Psoas muscle (tissue), 7 donors: ENCODE measurements at regions not wholly inside any gene's neighbourhood (a gene's known extent, or its start where the extent isn't known, plus 50 kb on each side); places are given as distances from the start of the nearest gene placed in this dataset.
A peak's percentile ranks its signal among the peaks of the same experiment; 100 is the strongest.
"Not testable (repeated sequence)": the region's sequence is repeated elsewhere in the genome, so short reads cannot be mapped to it uniquely, and the experiment has no call there.

Source experiments
- ATAC-seq, 4 donors: fragments of 200-7000 bp; cut with Tn5 transposase; one replicate each; pipeline ENCODE4 v1.9.1; 2020; ENCODE audit warnings: moderate library complexity in 3 of 4, mild to moderate bottlenecking in 2 of 4
- DNase-seq, 2 donors: peaks; one replicate each; pipeline ENCODE4 v3.0.0-alpha.2; 2020
- H3K27ac ChIP-seq: fragments of 200-600 bp; one replicate; pipeline ENCODE4 v1.8.0; 2022
- H3K27me3 ChIP-seq, 3 donors: fragments of 200-600 bp in 1 of 3; one replicate each; pipeline versions ENCODE4 v1.6.1 to v1.8.0; 2013 to 2022; ENCODE audit warnings: low read length in 2 of 3, mild to moderate bottlenecking in 2 of 3, moderate library complexity in 1 of 3; ENCODE audit not compliant: insufficient read depth in 3 of 3
- H3K36me3 ChIP-seq, 2 donors: fragments of 200-600 bp in 1 of 2; one replicate each; pipeline versions ENCODE4 v1.6.1 to v1.8.0; 2013 to 2022; ENCODE audit warnings: low read depth in 1 of 2, mild to moderate bottlenecking in 1 of 2, moderate library complexity in 1 of 2; ENCODE audit not compliant: insufficient read depth in 1 of 2
- H3K4me1 ChIP-seq: fragments of 200-600 bp; one replicate; pipeline ENCODE4 v1.8.0; 2022
- H3K4me3 ChIP-seq: fragments of 200-600 bp; one replicate; pipeline ENCODE4 v1.8.0; 2022; ENCODE audit warnings: mild to moderate bottlenecking
- H3K9me3 ChIP-seq: fragments of 200-600 bp; one replicate; pipeline ENCODE4 v1.8.0; 2022
- WGBS, 3 donors: extraction: QIAGEN DNeasy Blood & Tissue Kit; methylation state at CpG; one replicate each; pipeline versions ENCODE4 v1.1.6 to v1.1.7; 2013; 5-methylcytosine and 5-hydroxymethylcytosine counted together
- intact Hi-C, 2 donors: fragments of 100-400 bp; cut with DNase I; formaldehyde crosslinking; loops; one replicate each; pipeline versions ENCODE4 v1.11.0 to v1.14.2; 2022
- TF ChIP-seq, protein P1 (sequence below): fragments of 200-600 bp; IDR thresholded peaks from one replicate; pipeline ENCODE4 v1.8.0; 2022; ENCODE audit warnings: antibody characterized with exemption
- donor health status: healthy with polysubstance abuse.
- donor health status: DM: no; HTN: no; CAD: no; lungs with moderate emphysema.
- donor health status: Bipolar disorder and iron deficiency.
- donor health status: healthy.
- donor health status: DM: yes; HTN: yes; CAD: no.
- donor health status: DM: no; HTN: no; CAD: no.
- donor health status: DM: yes; HTN: yes; CAD: no.

DNA sequence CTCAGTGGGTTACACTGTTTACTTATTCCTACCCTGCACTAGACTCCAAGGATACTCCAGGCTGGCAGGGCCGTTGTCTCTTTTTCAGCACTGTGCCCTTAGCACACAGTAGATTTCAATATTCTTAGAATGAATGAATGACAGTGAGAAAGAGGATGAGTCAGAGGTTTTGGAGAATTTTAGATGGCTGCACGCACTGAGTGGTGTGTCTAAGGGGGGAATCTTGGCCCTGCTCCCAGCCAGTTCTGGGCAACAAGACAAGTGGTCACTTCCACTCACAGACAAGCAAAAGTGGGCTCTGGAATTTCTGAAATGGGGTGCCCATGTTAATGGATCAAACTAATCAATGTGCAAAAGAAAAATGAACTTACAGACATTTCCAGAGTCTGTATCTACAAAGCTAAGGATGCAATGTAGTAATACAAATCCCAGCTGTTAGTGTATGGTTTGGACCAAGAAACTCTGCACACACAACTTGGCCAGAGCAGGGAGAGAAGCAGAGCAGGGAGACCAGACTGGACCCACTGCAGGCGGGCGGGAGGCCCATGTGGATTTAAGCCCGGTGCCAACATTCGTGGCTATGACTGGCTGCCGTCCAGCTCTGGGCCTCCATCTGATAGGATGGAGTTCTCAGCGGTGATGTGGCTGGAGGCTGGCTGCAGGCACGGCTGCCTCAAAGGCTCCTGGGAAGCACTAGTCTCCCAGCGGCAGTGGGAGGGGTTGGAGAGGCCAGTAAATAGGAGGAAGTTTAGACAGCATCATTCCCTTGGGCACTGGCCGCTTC is 95.6 kb upstream of the CDYL2 start:
- no peak overlapping the region for H3K4me3 ChIP-seq
- TF ChIP-seq, protein P1, sequence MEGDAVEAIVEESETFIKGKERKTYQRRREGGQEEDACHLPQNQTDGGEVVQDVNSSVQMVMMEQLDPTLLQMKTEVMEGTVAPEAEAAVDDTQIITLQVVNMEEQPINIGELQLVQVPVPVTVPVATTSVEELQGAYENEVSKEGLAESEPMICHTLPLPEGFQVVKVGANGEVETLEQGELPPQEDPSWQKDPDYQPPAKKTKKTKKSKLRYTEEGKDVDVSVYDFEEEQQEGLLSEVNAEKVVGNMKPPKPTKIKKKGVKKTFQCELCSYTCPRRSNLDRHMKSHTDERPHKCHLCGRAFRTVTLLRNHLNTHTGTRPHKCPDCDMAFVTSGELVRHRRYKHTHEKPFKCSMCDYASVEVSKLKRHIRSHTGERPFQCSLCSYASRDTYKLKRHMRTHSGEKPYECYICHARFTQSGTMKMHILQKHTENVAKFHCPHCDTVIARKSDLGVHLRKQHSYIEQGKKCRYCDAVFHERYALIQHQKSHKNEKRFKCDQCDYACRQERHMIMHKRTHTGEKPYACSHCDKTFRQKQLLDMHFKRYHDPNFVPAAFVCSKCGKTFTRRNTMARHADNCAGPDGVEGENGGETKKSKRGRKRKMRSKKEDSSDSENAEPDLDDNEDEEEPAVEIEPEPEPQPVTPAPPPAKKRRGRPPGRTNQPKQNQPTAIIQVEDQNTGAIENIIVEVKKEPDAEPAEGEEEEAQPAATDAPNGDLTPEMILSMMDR = no peak
- H3K9me3 ChIP-seq = no peaks in the 10 kb centered on the region
- H3K36me3 ChIP-seq = no peaks in the 10 kb centered on the region
- no peaks in the 10 kb centered on the region for H3K4me1 ChIP-seq
- intact Hi-C loops = no loop called here
- 15 to 25% (median 19%) methylated on average over 11 of the region's 11 CpGs for WGBS, 3 donors
- H3K27ac ChIP-seq = no peak overlapping the region
- DNase-seq (peak; percentile 67 to 87), ATAC-seq (peak in 3 of 4 donors; percentile 58 to 78 (median 73))
- H3K27me3 ChIP-seq = no peaks in the 10 kb centered on the region

DNA sequence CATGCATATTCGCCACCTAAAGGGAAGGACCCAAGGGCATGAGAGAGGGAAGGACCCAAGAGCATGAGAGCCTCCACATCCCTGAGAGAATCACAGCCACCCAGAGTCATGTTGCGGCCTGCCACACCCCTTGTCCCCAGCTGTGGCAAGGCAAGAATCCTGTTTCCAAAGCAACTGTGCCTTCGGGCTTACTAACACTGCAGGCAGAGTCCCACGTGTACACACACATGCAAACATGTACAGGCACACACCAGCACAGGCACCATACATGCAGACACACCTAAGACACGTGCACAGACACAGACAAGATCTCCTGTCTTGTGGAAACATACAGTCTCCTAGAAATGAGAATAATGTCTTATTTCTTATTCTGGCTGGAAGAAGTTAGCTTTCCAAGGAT is 92.4 kb upstream of the CDYL2 start:
- ATAC-seq (no peak), DNase-seq (no peak)
- Histone ChIP-seq H3K4me1 (no peaks in the 10 kb centered on the region), H3K9me3 (no peaks in the 10 kb centered on the region), H3K27me3 (no peaks in the 10 kb centered on the region), H3K4me3 (no peak overlapping the region), H3K27ac (no peak overlapping the region), H3K36me3 (no peaks in the 10 kb centered on the region)
- intact Hi-C loops = no loop called here
- WGBS, 3 donors = 50 to 60% (median 58%) methylated on average over 5 of the region's 5 CpGs
- TF ChIP-seq, protein P1 = no peak

DNA sequence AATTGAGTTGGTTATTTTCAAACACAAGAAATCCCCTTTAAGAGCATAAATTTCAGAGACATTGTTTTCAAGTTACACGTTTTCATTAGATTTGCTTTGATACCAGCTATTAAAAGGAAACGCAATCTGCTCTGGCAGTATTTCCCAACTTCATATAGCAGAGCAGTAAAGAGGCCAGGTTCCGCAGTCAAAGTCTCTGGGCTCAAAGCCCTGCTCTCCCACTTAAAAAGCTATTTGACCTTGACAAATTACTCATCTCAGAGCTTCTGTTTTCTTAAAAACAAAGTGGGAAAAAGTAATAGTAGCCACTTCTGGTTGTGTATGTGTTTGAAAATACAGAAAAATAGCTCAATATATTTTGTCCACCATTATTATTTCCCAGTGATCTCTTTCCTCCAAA is 89.7 kb upstream of the CDYL2 start:
- Histone ChIP-seq H3K9me3 (no peaks in the 10 kb centered on the region), H3K4me1 (no peaks in the 10 kb centered on the region), H3K36me3 (no peaks in the 10 kb centered on the region), H3K4me3 (no peak overlapping the region), H3K27me3 (no peaks in the 10 kb centered on the region), H3K27ac (no peak overlapping the region)
- TF ChIP-seq, protein P1 = no peak
- intact Hi-C loops = no loop called here
- DNase-seq = no peak
- ATAC-seq = no peak
- WGBS, 3 donors = 53 to 69% (median 57%) methylated on average over 3 of the region's 3 CpGs

DNA sequence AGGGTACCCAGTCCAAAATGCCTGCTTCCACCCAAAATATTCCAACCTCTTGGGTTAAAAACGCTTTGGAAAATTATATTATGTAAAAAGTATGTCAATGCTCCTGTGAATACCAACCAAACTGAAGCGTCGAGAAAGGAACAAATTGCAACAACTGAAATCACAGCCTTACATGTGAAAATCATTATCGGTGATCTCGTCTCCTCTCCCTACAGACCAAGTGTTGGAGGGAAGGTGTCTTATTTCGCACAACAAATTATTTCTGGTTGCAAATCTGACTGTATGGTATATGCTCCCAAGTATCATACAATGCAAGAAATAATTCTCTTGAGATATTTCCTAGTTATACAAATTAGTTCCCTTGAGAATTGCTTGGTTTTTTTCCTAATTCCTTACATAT is 89.3 kb upstream of the CDYL2 start:
- Histone ChIP-seq H3K36me3 (no peaks in the 10 kb centered on the region), H3K4me3 (no peak overlapping the region), H3K9me3 (no peaks in the 10 kb centered on the region), H3K27me3 (no peaks in the 10 kb centered on the region), H3K4me1 (no peaks in the 10 kb centered on the region), H3K27ac (no peak overlapping the region)
- ATAC-seq (no peak), DNase-seq (no peak)
- 68 to 71% (median 68%) methylated on average over 6 of the region's 6 CpGs for WGBS, 3 donors
- TF ChIP-seq, protein P1 = no peak
- intact Hi-C loops = no loop called here

DNA sequence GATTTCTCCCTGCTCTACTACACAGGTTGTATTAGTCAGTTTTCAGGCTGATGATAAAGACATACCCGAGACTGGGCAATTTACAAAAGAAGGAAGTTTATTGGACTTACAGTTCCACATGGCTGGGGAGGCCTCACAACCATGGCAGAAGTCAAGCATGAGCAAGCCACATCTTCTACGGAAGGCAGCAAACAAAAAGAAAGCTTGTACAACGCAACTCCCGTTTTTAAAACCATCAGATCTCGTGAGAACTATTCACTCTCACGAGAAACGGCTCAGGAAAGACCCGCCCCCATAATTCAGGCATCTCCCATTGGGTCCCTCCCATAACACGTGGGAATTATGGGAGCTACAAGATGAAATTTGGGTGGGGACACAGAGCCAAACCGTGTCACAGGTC is 88.0 kb upstream of the CDYL2 start:
- H3K27me3 ChIP-seq, ATAC-seq, intact Hi-C loops, H3K27ac ChIP-seq, H3K36me3 ChIP-seq, H3K4me1 ChIP-seq, DNase-seq, H3K9me3 ChIP-seq, H3K4me3 ChIP-seq: not testable (repeated sequence)
- 81 to 86% (median 83%) methylated on average over 10 of the region's 10 CpGs for WGBS, 3 donors
